WERI-Rb-1 (cell line): ENCODE measurements at regions not wholly inside any gene's neighbourhood (a gene's known extent, or its start where the extent isn't known, plus 50 kb on each side); places are given as distances from the start of the nearest gene placed in this dataset.

Source experiments
- DNase-seq: peaks from one replicate; pipeline ENCODE4 v3.0.0-alpha.2; 2020
- H3K27ac ChIP-seq: fragments of 250-450 bp; sonication (Bioruptor Pico); 2 replicates; pipeline ENCODE4 v1.5.1; 2020; ENCODE audit warnings: mild to moderate bottlenecking, moderate library complexity
- H3K27me3 ChIP-seq: fragments of 250-450 bp; sonication (Bioruptor Pico); 2 replicates; pipeline ENCODE4 v1.5.1; 2021; ENCODE audit warnings: mild to moderate bottlenecking, low read depth, moderate library complexity; ENCODE audit not compliant: insufficient read depth, severe bottlenecking
- H3K36me3 ChIP-seq: fragments of 250-450 bp; sonication (Bioruptor Pico); 2 replicates; pipeline ENCODE4 v1.5.1; 2020; ENCODE audit warnings: mild to moderate bottlenecking, moderate library complexity
- H3K4me3 ChIP-seq: 2 replicates; pipeline ENCODE4 v1.5.1; 2011; ENCODE audit warnings: low read depth, mild to moderate bottlenecking, control low read depth, low read length
- H3K9me3 ChIP-seq: fragments of 250-450 bp; sonication (Bioruptor Pico); 2 replicates; pipeline ENCODE4 v1.5.1; 2021; ENCODE audit warnings: mild to moderate bottlenecking, moderate library complexity; ENCODE audit not compliant: severe bottlenecking
- TF ChIP-seq, protein P1 (sequence below): IDR thresholded peaks from 2 replicates; pipeline ENCODE4 v1.5.1; 2011; ENCODE audit warnings: low read depth, mild to moderate bottlenecking, control low read depth, inconsistent platforms, low read length

DNA sequence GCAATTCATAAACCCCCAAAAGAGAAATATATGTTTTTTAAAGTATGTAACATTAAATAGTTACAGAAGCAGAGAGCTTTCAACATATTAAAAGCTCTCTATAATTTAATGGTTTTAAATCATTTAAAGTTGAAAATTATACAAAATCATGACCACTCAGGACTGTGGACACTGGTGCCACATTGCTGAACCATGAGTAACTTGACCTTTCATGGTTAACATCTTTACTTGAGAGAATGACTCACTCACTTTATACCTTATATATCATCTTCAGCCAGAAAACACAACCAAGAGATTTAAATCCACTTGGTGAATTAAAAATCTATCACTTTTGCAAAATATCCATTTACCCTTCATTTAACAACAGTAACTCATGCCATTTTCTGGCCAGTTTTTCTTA lies 584.3 kb upstream of the SMIM31 start:
- H3K27ac ChIP-seq: no peak overlapping the region
- TF ChIP-seq, protein P1, sequence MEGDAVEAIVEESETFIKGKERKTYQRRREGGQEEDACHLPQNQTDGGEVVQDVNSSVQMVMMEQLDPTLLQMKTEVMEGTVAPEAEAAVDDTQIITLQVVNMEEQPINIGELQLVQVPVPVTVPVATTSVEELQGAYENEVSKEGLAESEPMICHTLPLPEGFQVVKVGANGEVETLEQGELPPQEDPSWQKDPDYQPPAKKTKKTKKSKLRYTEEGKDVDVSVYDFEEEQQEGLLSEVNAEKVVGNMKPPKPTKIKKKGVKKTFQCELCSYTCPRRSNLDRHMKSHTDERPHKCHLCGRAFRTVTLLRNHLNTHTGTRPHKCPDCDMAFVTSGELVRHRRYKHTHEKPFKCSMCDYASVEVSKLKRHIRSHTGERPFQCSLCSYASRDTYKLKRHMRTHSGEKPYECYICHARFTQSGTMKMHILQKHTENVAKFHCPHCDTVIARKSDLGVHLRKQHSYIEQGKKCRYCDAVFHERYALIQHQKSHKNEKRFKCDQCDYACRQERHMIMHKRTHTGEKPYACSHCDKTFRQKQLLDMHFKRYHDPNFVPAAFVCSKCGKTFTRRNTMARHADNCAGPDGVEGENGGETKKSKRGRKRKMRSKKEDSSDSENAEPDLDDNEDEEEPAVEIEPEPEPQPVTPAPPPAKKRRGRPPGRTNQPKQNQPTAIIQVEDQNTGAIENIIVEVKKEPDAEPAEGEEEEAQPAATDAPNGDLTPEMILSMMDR: no peak
- no peak for DNase-seq
- H3K36me3 ChIP-seq: no peaks in the 10 kb centered on the region
- H3K9me3 ChIP-seq: no peaks in the 10 kb centered on the region
- no peak overlapping the region for H3K4me3 ChIP-seq
- H3K27me3 ChIP-seq: no peaks in the 10 kb centered on the region

DNA sequence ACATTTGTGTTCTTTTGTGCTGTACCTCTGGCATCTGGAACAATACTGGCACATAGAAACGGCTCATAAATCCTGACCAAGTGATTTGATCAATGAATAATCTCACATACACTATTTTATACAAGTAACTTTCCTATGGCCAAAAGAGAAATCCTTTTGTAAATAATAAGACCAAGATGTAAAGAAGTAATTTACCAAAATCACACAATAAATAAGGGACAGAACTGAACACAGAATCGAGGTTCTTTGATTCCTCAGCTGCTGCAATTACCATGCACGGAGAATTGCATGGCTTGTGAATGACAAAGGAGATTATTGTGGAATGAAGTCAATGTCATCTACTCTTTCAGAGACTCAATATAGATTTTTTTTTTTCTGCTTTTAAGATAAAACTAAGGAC lies 576.8 kb upstream of the SMIM31 start:
- Histone ChIP-seq H3K27ac (no peak overlapping the region), H3K9me3 (no peaks in the 10 kb centered on the region), H3K27me3 (no peaks in the 10 kb centered on the region), H3K36me3 (no peaks in the 10 kb centered on the region), H3K4me3 (no peak overlapping the region)
- DNase-seq: no peak
- TF ChIP-seq, protein P1: no peak

DNA sequence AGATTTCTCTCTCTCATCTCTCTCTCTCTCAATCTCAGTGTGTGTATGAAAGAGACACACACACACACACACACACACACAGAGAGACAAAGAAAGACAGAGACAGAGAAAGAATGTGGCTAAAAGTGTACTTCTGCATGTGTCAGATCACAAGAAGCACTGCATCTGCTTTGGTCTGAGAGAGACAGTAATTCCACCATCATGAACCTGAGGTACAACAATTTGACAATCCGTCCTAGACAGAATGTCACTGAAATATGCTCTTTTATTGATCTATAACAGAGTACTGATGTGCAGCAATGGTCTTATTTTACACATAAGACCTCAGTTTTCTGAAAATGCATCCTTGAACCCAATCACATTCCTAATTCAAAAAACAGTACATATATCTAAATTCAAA lies 576.2 kb upstream of the SMIM31 start:
- Histone ChIP-seq H3K36me3 (no peaks in the 10 kb centered on the region), H3K4me3 (no peak overlapping the region), H3K27me3 (no peaks in the 10 kb centered on the region), H3K27ac (no peak overlapping the region), H3K9me3 (no peaks in the 10 kb centered on the region)
- DNase-seq: no peak
- TF ChIP-seq, protein P1: no peak

DNA sequence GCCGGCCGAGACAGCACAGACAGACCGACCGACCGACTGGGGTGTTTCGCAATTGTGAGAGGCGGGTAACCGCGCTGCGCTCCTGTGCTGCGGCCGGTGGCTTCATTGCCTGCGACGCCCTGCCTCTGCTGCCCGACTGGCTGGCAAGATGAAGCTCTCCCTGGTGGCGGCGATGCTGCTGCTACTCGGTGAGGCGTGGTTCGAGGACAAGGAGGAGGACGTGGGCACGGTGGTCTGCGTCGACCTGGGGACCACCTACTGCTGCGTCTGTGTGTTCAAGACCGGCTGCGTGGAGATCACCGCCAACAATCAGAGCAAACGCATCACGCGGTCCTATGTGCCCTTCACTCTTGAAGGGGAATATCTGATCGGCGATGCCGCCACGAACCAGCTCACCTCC lies 565.7 kb upstream of the SMIM31 start:
- Histone ChIP-seq H3K27me3 (no peaks in the 10 kb centered on the region), H3K9me3 (no peaks in the 10 kb centered on the region), H3K36me3 (no peaks in the 10 kb centered on the region), H3K27ac (no peak overlapping the region), H3K4me3 (no peak overlapping the region)
- DNase-seq: no peak
- TF ChIP-seq, protein P1: no peak

DNA sequence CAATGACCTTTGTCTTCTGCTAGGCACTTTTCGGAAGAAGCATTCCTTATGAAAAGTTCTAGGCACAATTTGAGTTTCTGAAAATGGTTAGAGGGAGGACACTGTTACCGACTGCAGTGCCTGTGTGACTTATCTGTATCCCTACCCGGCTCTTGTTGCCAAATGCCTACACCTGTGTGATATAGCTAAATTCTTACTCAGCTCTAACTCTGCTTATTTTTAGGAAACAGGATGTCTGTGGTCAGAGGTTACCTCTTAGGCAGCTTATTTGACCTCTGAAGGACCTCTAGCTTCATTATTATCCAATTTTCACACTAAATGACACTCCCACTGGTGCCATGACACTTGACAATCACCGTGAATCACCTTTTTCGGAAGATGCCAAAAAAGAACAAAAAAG lies 561.1 kb upstream of the SMIM31 start:
- Histone ChIP-seq H3K27me3 (no peaks in the 10 kb centered on the region), H3K4me3 (no peak overlapping the region), H3K9me3 (no peaks in the 10 kb centered on the region), H3K27ac (no peak overlapping the region), H3K36me3 (no peaks in the 10 kb centered on the region)
- DNase-seq: no peak
- TF ChIP-seq, protein P1: no peak

DNA sequence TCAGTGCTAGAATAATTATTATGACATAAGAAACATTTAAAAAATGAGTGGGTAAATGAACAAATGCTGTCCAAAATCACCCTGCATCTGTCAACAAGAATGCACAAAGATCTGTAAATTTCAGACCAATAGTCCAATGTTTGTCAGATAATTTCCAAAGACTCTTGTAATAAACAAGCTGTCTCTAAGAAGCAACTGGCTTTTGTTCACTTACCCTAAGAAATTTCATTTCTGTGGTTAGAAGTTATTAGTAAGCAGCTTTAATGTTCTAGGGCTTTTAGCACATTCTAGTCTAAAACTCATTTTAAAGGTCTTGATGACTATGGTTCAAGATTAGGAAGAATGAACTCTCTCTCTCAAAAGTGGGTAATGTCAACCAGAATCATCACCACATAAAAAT lies 560.3 kb upstream of the SMIM31 start:
- Histone ChIP-seq H3K27ac (no peak overlapping the region), H3K27me3 (no peaks in the 10 kb centered on the region), H3K36me3 (no peaks in the 10 kb centered on the region), H3K4me3 (no peak overlapping the region), H3K9me3 (no peaks in the 10 kb centered on the region)
- DNase-seq: no peak
- TF ChIP-seq, protein P1: no peak
